ENCODE measurements at regions not wholly inside any gene's neighbourhood (a gene's known extent, or its start where the extent isn't known, plus 50 kb on each side); places are given as distances from the start of the nearest gene placed in this dataset.
"Not testable (repeated sequence)": the region's sequence is repeated elsewhere in the genome, so short reads cannot be mapped to it uniquely, and the experiment has no call there.

DNA sequence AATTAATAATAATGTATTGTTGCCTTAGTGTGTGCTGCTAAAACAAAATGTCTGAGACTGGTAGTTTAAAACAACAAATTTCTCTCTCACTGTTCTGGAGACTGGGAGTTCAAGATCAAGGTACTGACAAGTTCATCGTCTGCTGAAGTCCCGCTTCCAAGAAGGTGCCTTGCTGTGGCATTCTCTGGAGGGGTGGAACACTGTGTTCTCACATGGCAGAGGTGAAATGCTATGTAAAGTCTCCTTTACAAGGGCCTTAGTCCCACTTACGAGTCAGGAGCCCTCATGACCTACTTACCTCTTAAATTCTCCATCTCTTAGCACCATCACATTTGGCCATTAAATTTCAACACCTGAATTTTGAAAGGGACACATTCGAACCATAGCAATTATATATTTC is 299.2 kb upstream of the RBMS1 start:
- DNase-seq (ENCODE audit: low read depth in 2 of 2): no peak

DNA sequence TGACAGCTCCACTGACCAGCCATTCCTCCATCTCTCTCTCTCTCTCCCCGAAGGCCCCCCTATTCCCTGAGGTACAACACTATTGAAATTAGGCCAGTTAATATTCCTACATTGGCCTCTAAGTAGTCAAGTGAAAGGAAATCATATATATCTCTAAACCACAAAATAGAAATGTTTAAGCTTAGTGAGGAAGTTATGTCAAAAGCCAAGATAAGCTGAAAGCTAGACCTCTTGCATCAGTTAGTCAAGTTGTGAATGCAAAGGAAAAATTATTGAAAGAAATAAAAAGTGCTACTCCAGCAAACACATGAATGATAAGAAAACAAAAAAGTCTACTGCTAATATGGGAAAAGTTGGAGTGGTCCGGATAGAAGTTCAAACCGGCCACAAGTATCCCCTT is 301.3 kb upstream of the RBMS1 start:
- no peak for DNase-seq (ENCODE audit: low read depth in 2 of 2)

DNA sequence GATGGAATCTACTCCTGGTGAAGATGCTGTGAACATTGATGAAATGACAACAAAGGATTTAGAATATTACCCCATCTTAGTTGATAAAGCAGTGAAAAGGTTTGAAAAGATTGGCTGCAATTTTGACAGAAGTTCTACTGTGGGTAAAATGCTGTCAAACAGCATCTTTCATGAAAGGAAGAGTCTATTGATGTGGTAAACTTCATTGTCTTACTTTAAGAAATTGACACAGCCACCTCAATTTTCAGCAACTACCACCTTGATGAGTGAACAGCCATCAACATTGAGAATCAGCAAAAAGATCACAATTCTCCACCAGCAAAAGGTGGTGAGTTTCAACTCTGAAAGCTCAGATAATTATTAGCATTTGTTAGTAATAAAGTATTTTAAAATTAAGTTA is 310.3 kb upstream of the RBMS1 start:
- no peak for DNase-seq (ENCODE audit: low read depth in 2 of 2)

DNA sequence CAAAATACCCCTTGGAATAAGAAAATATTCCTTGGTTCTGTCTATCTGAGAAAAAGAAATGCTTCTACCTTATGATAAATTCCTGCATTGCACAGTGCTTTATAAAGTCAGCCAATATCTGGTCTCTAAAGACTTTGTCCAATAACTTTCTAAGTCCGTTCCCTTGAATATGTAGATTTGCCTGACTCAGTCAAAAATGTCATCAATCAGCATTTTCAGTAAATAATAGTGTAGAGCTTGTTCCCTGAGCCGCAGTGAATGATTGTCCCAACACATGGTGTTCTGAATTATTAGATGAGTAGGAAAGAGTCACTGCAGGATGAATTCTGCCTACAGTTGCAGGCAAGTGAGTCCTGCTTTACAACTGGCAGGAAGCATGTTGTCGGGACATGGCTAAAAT is 316.8 kb upstream of the RBMS1 start:
- no peak for DNase-seq (ENCODE audit: low read depth in 2 of 2)

DNA sequence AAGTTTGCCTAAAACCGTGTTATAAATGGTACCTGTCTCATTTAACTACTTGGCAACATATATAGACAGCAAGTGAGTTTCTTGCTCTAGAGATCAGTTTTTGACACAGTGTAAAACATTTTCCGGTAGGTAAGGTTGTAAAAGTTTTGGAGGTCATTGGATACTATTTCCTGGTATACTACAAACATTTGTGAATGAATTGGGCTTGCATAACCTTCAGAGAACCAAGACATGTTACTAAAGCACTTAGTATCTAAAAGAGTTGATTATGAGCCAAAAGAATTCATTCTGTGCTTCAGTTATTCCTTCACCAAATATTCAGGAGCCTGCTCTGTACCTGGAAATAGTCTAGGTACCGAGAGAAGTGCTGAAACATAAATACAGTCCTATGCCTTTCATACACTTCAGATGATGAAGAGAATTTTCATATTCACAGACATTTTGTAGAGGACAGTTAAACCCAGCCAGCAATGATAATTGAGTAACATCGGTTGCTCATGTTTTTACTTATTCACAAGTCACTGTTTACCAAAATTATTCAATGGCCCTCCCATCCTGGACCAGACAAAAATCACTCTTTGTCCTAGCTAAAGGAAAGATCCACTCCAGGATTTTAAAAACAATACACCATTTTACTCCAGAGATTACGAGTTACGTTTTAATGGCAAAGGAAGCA is 319.4 kb upstream of the RBMS1 start:
- DNase-seq (ENCODE audit: low read depth in 2 of 2): no peak

DNA sequence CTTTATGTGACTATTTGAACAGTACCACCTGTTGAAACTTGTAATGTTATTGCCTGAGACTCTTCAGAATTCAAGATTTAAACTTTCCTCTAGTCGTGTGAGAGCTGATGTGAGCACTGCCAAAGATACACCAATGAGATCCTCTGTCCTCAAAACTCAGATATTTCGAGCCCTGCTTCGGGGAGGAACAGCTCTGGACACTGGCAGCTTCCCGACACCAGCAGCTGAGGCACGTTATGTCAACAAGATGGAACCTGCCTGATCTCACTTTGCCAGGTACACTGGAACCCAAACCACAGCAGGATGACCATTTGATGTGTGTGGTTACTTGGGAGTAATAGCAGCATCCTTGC is 319.9 kb upstream of the RBMS1 start:
- DNase-seq (ENCODE audit: low read depth in 2 of 2): no peak

DNA sequence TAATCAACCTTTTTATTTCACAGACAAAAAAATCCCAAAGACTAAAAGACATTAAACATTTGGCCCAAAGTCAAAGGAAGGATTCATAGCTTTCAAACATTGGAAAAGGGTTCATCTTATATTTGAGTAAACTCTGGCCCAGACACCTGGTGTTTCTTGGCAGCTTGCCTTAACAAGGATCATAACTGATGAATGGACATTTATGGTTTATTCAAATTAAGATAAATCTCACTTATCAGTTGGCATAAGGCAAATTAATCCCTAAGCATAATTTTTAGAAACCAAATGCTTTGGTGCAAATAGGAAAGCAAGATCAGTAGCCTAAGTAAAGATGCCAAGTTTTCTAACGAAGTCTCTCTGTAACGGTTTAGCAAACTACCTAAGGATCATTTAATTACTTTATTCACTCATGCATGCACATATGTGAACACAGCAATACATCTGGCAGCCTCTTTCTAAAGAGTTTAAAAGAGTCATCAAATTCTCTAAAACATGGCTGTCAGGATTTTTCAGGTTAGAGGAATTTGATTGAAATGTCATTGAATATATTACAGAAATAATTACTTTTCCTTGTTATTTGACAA is 323.4 kb upstream of the RBMS1 start:
- DNase-seq (ENCODE audit: low read depth in 2 of 2): no peak

DNA sequence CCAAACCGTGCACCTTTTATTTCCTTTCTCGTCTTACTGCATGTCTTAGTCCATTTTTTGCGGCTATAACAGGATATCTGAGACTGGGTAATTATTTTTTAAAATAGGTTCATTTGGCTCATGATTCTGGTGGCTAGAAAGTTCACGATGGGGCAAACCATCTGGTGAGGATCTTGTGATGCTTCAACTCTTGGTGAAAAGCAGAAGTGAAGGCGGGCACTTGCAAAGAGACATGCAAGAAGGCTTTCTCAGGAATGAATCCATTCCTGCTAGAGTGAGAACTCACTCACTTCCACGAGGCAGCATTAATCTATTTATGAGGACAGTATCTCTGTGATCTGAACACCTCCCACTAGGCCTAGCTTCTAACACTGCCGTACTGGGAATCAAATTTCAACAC is 327.1 kb upstream of the RBMS1 start:
- DNase-seq (ENCODE audit: low read depth in 2 of 2): no peak

DNA sequence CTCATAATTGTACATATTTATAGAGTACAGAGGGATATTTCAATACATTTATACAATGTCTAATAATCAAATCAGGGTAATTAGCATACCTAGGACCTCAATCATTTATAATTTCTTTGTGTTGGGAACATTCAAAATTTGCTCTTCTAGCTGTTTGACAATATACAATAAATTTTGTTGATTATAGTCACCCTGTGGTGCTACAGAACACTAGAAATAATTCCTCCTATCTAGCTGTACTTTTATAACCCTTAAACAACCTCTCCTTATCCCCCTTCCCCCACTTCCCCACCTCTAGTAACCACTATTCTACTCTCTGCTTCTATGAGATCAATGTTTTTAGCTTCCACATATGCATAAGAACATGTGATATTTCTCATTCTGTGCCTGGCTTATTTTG is 328.4 kb upstream of the RBMS1 start:
- DNase-seq (ENCODE audit: low read depth in 2 of 2): no peak

DNA sequence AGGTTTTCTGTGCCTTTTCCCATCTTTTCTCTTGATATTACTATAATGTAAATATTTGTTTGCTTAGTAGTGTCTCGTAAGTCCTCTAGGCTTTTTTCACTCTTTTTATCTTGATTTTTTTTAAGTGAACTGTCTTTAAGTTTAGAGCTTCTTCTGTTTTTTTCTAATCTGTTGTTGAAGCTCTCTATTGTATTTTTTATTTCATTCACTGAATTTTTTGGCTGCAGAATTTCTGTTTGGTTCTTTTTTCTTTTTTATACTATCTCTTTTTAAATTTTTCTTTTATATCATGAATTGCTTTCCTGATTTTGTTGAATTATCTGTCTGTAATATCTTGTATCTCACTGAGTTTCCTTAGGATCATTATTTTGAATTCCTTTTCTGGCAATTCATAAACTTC is 331.8 kb upstream of the RBMS1 start:
- no peak for DNase-seq (ENCODE audit: low read depth in 2 of 2)

DNA sequence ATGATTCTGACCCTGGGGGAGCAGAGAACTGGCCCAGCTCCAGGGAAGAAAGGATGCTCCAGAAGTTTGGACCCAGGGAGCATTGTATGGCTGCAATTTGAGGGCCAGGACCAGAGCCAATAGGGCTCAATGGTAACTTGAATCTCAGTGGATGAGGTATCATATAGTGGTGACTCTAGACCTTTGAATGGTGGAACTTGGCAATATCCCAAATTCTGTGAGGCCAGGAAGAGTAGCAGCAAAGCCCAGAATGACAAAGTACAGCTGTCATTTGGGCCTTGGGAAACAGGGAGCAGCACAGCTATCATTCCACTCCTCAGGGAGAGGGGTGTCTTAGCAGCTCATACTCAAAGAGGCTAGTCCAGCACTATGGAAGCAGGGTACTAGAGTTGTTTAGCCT is 332.9 kb upstream of the RBMS1 start:
- DNase-seq (ENCODE audit: low read depth in 2 of 2): no peak

DNA sequence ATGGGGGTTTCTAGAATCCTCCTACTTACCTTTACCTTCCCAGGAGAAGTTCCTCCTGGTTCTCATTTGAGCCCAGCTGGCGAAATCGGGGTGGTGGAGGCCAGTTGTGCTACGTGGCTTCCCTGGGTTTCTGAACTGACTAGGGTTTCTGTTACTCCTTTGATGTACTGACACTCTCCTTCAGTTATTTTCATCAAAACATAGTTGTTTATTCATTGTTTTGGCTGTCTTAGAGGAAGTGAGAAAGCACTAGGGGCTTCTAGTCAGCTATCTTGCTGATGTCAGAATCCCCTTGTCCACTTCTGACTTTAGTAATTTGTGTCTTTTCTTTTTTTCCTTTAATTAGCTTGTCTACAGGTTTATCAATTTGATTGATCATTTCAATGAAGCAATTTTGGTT is 332.2 kb upstream of the TANK start:
- no peak for DNase-seq (ENCODE audit: low read depth in 2 of 2)

DNA sequence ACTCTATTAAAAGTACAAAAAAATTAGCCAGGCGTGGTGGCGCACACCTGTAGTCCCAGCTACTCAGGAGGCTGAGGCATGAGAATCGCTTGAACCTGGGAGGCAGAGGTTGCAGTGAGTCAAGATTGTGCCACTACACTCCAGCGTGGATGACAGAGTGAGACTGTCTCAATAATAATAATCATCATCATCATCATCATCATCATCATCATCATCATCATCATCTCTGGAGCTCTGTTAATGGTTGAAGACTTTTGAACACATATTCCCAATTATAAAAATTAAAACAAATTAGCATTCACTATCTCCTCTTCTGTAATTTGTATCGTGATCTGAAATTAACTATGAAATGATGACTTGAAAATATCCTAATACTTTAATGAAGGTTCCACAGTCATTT is 327.8 kb upstream of the TANK start:
- DNase-seq (ENCODE audit: low read depth in 2 of 2): not testable (repeated sequence)

DNA sequence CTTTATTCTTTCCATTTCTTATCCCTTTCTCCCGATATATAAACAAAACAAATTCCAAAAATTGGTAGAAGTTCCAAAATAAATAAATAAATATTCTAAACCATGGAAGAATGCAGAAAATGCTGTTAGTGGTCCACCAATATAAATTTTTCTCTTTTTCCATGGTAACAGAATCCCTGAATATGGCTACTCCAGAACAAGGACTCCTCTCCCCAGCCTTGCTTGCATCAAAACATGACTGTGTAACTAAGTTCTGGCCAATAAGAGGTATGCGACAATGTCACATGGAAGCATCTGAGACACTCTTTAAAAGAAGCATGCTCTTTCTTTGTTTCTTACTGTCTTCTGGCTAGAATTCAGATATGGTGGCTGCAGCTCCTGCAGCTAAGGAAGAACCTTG is 325.1 kb upstream of the TANK start:
- no peak for DNase-seq (ENCODE audit: low read depth in 2 of 2)

DNA sequence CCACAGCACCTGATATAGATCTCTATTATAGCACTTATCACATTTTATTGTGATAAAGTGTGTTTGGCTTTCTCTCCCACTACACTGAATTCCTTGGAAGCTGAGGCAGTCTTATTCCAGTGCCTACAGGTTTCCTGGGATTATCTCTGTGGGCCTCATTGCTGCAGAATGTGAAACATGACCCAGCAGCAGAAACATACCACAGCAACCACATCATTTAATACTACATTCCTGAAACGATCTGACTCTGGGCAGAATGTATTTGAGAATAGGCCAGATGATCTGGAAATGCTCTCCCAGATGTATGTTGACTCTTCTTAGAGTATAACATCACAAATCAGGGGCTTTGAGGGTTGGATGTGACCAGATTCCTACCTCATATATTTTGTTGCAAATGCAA is 323.5 kb upstream of the TANK start:
- DNase-seq (ENCODE audit: low read depth in 2 of 2): no peak

DNA sequence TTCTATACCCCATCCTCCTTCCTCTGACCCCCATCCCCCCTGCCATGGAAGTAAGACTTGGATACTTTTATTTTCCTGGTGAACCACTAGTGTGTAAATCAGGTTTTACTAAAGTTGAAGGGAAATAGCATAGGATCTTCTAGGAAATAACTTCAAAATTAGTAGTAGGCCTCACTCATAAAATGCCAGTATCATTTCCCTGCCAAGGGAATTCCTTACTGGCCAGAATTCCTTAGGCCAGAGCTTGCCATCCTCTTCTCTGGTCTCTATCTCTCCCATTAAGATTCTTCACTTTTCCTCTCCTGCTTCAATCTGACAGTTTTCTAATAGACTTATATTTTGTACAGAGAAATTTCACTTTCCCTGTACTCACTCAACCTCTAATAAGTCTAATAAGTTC is 322.8 kb upstream of the TANK start:
- no peak for DNase-seq (ENCODE audit: low read depth in 2 of 2)

DNA sequence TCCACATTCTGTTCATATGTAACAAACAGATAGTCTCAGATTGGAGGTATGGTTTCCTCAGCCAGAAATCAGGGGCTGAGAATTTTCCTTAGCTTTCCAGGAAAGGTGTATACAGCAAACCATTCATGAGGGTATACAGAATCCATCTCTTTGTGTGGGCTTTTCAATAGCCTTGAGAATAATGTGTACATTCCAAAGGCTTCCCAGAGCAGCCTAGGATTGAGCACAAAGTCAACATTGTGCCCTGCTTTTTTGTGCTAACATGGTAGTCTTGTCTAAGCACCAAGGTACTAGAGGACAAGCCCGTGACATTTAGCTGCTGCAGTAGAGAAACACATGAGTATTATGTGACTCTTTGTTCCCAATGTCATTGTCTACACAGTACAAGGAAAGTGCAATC is 322.1 kb upstream of the TANK start:
- DNase-seq (ENCODE audit: low read depth in 2 of 2): no peak

DNA sequence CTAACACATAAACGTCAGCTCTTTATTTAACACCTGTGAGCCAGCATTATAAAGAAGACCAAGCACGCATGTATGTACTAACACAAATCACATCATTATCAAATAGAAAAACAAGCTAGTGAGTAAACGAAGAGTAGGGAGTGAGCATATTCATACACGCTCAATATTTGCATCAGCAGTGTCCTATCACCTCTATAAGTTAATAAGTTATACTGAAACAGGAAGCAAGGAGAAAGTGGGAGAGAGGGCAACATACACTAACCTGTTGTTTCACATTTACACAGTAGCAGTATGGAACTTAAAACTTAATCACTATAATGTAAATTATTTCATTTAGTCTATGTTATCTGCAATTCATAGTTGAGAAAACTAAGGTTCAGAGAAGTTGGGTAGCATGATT is 321.5 kb upstream of the TANK start:
- no peak for DNase-seq (ENCODE audit: low read depth in 2 of 2)

DNA sequence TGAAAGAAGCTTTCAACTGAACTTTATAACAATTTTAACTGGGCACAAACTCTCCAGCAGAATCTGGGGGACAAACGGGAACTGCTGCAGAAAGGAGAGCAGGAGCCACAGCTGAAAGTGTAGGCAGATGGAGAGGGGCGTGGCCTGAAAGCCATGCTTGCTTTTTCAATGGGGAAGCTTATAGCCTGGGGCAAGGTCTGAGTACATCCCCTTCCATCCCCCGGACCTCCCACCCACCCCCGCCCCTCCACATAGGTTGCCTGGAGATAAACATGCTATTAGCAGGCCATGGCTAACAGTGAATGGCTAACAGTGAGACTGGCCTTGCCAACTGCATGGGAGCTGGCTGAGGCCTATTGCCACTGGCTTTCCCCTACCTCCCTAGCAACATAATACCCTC is 317.9 kb upstream of the TANK start:
- no peak for DNase-seq (ENCODE audit: low read depth in 2 of 2)

DNA sequence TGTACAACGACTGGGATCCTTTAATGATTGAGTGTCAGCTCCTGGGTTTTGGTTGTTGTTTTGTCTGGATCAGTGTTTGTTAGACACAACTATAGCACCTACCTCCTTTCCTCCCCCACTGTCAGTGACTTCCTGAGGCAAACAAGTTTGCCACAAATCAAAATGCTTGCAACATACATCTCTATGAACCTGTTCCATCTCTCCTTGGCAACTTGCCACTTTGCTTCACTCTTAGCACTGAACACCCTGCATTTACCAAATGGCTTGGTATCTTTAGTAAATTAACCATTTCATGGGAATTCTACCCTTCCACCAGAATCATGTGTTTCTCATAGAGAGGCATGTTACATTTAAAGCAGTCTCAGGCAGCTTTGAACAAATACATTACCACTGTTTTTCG is 301.1 kb upstream of the TANK start:
- no peak for DNase-seq (ENCODE audit: low read depth in 2 of 2)

DNA sequence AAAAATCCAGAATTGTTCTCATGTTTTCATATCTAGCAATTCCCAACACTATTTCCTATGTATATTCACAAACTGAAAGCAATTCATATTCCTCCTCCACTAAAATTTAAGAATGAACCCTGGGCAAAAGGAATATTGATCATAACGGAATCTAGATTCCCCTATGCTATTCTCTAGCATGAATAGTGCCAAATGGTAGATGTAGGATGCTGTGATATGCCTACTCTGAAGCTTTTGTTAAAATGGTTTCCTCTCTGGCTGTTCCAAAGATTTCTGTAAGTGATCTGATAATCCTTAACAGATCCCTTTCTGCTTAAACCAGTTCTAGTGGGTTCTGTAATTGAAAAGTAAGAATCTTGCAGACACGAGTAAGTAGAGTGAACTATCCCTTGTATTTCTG is 298.0 kb upstream of the TANK start:
- DNase-seq (ENCODE audit: low read depth in 2 of 2): no peak

DNA sequence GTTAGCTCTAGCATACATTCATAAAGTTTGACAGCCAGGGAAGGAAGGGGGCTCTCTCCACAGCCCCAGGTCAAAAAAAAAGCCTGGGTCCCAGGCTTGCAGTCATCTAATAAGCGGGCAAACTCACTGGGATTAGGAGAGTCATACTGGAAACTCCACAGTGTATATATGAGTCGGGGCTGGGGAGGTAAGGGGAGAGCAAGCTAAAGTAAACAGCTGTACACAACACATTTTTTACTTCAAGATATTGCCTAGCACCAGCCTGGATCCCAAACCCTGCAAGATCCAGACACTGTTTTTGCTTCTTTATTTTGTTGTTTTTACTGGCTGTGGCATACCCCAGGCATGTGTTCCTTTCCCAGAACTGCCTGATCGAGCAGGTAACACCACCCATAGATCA is 291.3 kb upstream of the TANK start:
- no peak for DNase-seq (ENCODE audit: low read depth in 2 of 2)

DNA sequence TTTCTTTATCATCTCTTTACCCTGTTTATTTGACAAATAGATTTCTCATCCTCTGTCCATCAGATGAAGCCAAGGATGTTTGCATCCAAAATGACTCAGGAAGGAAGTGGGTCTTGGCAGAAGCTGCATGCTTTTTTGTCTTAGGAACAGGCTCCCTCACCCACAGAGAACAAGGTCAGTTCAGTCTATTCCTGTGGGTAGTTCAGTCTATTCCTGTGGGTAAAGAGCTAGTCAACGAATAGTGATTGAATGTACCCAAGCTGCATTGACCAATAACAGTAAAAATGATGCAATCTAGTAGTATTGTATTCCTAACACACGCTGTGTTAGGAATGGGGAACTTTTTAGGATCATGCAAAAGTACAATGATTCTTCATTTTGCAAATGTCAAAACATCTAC is 290.8 kb upstream of the TANK start:
- DNase-seq (ENCODE audit: low read depth in 2 of 2): no peak

DNA sequence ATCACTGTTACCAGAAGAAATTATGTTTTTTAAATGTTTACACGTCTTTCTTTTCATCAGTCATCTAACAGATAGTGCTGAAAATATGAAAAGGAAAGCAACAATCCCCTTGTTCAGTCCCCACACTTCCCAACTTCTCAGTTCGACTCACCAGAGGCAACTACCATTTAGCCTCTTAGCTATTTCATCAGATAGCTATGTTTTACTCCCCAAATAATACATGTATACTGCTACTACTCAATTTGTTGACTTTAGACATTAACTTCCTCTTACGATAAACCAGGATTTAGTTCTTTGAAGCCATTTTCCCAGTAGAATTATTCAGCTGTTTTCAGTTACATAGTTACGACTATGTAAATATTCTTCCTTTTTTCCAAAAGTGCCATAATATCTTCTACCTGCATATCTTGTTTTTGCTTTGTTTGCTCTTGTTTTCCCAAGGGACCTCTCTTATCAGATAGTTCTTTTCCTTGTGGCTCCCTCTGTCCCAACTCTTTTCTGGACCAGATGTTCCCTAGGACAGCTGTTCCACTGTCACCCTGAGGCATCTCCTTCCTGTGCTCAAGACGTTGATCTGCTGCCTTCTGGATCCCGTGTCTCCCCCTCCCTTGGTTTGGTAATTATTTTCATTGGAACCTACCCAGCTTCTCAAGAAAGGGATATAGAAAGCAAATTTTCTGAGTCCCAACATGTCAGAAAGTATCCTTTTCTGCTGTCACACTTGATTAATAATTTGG is 289.3 kb upstream of the TANK start:
- DNase-seq (ENCODE audit: low read depth in 2 of 2): no peak
